Uterus (tissue), 2 donors: ENCODE measurements at regions not wholly inside any gene's neighbourhood (a gene's known extent, or its start where the extent isn't known, plus 50 kb on each side); places are given as distances from the start of the nearest gene placed in this dataset.

ENCODE experiments used
- POLR2A ChIP-seq, 2 donors: fragments of 450-650 bp; IDR thresholded peaks; one replicate each; pipeline ENCODE4 v1.6.1; 2016; ENCODE audit warnings: antibody characterized with exemption in 2 of 2, mild to moderate bottlenecking in 1 of 2, moderate library complexity in 1 of 2
- TF ChIP-seq, protein P1 (sequence below), 4 experiments: fragments of 200-600 bp in 2 of 4; fragments of 450-650 bp in 2 of 4; sonication (generic) in 2 of 4; IDR thresholded peaks; one replicate each; pipeline ENCODE4 v1.5.1; 2016 to 2019; ENCODE audit warnings: antibody characterized with exemption in 4 of 4, mild to moderate bottlenecking in 2 of 4, moderate library complexity in 1 of 4

DNA sequence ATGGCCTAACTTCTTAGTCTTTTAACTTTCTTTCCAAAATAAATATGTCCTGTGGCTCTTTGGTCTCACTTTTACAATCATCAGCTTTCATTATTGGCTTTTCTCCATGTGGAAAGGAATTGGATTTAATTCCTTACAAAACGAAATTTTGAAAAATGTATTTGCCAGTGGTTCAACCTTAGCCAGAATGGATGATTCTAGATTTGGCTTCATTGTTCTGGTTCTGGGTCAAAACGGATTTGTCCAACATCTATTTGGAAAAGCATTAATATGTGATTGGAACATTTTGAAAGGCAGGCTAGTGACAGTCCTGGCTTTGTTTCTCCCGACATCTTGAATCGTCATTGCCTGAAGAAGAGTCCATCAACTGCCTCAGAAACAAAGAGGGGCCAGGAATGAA is 59.2 kb downstream of the TENT5A start:
- TF ChIP-seq, protein P1, sequence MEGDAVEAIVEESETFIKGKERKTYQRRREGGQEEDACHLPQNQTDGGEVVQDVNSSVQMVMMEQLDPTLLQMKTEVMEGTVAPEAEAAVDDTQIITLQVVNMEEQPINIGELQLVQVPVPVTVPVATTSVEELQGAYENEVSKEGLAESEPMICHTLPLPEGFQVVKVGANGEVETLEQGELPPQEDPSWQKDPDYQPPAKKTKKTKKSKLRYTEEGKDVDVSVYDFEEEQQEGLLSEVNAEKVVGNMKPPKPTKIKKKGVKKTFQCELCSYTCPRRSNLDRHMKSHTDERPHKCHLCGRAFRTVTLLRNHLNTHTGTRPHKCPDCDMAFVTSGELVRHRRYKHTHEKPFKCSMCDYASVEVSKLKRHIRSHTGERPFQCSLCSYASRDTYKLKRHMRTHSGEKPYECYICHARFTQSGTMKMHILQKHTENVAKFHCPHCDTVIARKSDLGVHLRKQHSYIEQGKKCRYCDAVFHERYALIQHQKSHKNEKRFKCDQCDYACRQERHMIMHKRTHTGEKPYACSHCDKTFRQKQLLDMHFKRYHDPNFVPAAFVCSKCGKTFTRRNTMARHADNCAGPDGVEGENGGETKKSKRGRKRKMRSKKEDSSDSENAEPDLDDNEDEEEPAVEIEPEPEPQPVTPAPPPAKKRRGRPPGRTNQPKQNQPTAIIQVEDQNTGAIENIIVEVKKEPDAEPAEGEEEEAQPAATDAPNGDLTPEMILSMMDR (IDR thresholded peaks at IDR 0.05) = no peak
- no peak for TF ChIP-seq POLR2A (IDR thresholded peaks at IDR 0.05)
